ENCODE measurements at regions not wholly inside any gene's neighbourhood (a gene's known extent, or its start where the extent isn't known, plus 50 kb on each side); places are given as distances from the start of the nearest gene placed in this dataset.

- DNase-seq: no peak
- WGBS (ENCODE audit: low lambda C conversion rate): 95% methylated on average over 3 of the region's 3 CpGs
- H3K27me3 ChIP-seq (ENCODE audit: insufficient read depth): no peaks in the 10 kb centered on the region; the same call in 1 of the 2 replicates
- H3K79me2 ChIP-seq (ENCODE audit: insufficient read depth): no peaks in the 10 kb centered on the region
- CTCF ChIA-PET: interaction anchor here (1.2 kb wide), 1 partner anchor 442 kb away, joined by 3 read pairs; no protein-coding TSS in a partner anchor
- H3K4me3 ChIP-seq (ENCODE audit: low read depth in 2 of 2, low read length in 1 of 2): no peak overlapping the region
- no peak overlapping the region for H3K9ac ChIP-seq
- H3F3A ChIP-seq (replicated peaks; ENCODE audit: insufficient read depth): no peaks in the 10 kb centered on the region
- no peak overlapping the region for H3K27ac ChIP-seq (ENCODE audit: low read depth in 2 of 2, low read length in 1 of 2)
- TF ChIP-seq GATA2 (CRISPR knock-in tag; IDR thresholded peaks at IDR 0.05): no peak
- no peak for TF ChIP-seq SMC3 (IDR thresholded peaks at IDR 0.05; ENCODE audit: low read depth, low read length)
- TF ChIP-seq JUND (IDR thresholded peaks at IDR 0.05): no peak
- TF ChIP-seq, protein P1, sequence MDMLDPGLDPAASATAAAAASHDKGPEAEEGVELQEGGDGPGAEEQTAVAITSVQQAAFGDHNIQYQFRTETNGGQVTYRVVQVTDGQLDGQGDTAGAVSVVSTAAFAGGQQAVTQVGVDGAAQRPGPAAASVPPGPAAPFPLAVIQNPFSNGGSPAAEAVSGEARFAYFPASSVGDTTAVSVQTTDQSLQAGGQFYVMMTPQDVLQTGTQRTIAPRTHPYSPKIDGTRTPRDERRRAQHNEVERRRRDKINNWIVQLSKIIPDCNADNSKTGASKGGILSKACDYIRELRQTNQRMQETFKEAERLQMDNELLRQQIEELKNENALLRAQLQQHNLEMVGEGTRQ (IDR thresholded peaks at IDR 0.05; ENCODE audit: borderline replicate concordance, low read depth, low read length): no peak
- no peak for TF ChIP-seq GABPA (IDR thresholded peaks at IDR 0.05; ENCODE audit: low read depth)
- TF ChIP-seq EZH2phosphoT487 (IDR thresholded peaks at IDR 0.05; ENCODE audit: borderline replicate concordance, low read depth): no peak
- TF ChIP-seq ELF1 (IDR thresholded peaks at IDR 0.05): no peak
- no peak for TF ChIP-seq RFX5 (IDR thresholded peaks at IDR 0.05; ENCODE audit: low read length)
- TF ChIP-seq, protein P2, sequence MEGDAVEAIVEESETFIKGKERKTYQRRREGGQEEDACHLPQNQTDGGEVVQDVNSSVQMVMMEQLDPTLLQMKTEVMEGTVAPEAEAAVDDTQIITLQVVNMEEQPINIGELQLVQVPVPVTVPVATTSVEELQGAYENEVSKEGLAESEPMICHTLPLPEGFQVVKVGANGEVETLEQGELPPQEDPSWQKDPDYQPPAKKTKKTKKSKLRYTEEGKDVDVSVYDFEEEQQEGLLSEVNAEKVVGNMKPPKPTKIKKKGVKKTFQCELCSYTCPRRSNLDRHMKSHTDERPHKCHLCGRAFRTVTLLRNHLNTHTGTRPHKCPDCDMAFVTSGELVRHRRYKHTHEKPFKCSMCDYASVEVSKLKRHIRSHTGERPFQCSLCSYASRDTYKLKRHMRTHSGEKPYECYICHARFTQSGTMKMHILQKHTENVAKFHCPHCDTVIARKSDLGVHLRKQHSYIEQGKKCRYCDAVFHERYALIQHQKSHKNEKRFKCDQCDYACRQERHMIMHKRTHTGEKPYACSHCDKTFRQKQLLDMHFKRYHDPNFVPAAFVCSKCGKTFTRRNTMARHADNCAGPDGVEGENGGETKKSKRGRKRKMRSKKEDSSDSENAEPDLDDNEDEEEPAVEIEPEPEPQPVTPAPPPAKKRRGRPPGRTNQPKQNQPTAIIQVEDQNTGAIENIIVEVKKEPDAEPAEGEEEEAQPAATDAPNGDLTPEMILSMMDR (IDR thresholded peaks at IDR 0.05): no peak
- TF ChIP-seq YY1 (IDR thresholded peaks at IDR 0.05; ENCODE audit: low read depth): no peak
- TF ChIP-seq, protein P3, sequence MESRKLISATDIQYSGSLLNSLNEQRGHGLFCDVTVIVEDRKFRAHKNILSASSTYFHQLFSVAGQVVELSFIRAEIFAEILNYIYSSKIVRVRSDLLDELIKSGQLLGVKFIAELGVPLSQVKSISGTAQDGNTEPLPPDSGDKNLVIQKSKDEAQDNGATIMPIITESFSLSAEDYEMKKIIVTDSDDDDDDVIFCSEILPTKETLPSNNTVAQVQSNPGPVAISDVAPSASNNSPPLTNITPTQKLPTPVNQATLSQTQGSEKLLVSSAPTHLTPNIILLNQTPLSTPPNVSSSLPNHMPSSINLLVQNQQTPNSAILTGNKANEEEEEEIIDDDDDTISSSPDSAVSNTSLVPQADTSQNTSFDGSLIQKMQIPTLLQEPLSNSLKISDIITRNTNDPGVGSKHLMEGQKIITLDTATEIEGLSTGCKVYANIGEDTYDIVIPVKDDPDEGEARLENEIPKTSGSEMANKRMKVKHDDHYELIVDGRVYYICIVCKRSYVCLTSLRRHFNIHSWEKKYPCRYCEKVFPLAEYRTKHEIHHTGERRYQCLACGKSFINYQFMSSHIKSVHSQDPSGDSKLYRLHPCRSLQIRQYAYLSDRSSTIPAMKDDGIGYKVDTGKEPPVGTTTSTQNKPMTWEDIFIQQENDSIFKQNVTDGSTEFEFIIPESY (IDR thresholded peaks at IDR 0.05; ENCODE audit: borderline replicate concordance, low read depth): no peak
- no peak for TF ChIP-seq REST (IDR thresholded peaks at IDR 0.05; ENCODE audit: low read depth, low read length)
- no peak for TF ChIP-seq TAF1 (IDR thresholded peaks at IDR 0.05; ENCODE audit: borderline replicate concordance, low read depth, low read length)
- TF ChIP-seq FOXJ3 (CRISPR knock-in tag; IDR thresholded peaks at IDR 0.05): no peak
- no peak overlapping the region for H3K4me2 ChIP-seq
- H2AFZ ChIP-seq (ENCODE audit: low read depth): no peak overlapping the region
- H3K9me2 ChIP-seq: no peaks in the 10 kb centered on the region
- no peaks in the 10 kb centered on the region for H4K20me1 ChIP-seq (ENCODE audit: insufficient read depth)
- no peaks in the 10 kb centered on the region for H3K9me3 ChIP-seq
- POLR2A ChIA-PET: no interaction called here
- no peaks in the 10 kb centered on the region for H3K36me3 ChIP-seq (replicated peaks in 1 of 2; ENCODE audit: control insufficient read depth in 1 of 2, insufficient read depth in 2 of 2, low read length in 1 of 2)
- peaks cover 0 to 2% of the 10 kb centered on the region in 2 experiments; a peak in 2 of 4 replicates for H3K4me1 ChIP-seq (ENCODE audit: control insufficient read depth in 1 of 2, insufficient read depth in 2 of 2, low read depth in 1 of 2, low read length in 1 of 2)
Observed at GRCh38 chr10:25084447-25084846, 68.0 kb downstream of the THNSL1 start.

Measured in SK-N-SH (cell line).